ENCODE measurements at regions not wholly inside any gene's neighbourhood (a gene's known extent, or its start where the extent isn't known, plus 50 kb on each side); places are given as distances from the start of the nearest gene placed in this dataset.
"Not testable (repeated sequence)": the region's sequence is repeated elsewhere in the genome, so short reads cannot be mapped to it uniquely, and the experiment has no call there.

- no peak overlapping the region for H3K4me3 ChIP-seq (ENCODE audit: low read depth, poor library complexity, severe bottlenecking)
- intact Hi-C loops (cut with DNase I; ENCODE audit: low total_unique reads): no loop called here
- 91 to 95% methylated on average over 1 of the region's 1 CpG for WGBS, 2 donors
- no peak for TF ChIP-seq POLR2A (IDR thresholded peaks at IDR 0.05)
- TF ChIP-seq, protein P1, sequence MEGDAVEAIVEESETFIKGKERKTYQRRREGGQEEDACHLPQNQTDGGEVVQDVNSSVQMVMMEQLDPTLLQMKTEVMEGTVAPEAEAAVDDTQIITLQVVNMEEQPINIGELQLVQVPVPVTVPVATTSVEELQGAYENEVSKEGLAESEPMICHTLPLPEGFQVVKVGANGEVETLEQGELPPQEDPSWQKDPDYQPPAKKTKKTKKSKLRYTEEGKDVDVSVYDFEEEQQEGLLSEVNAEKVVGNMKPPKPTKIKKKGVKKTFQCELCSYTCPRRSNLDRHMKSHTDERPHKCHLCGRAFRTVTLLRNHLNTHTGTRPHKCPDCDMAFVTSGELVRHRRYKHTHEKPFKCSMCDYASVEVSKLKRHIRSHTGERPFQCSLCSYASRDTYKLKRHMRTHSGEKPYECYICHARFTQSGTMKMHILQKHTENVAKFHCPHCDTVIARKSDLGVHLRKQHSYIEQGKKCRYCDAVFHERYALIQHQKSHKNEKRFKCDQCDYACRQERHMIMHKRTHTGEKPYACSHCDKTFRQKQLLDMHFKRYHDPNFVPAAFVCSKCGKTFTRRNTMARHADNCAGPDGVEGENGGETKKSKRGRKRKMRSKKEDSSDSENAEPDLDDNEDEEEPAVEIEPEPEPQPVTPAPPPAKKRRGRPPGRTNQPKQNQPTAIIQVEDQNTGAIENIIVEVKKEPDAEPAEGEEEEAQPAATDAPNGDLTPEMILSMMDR (IDR thresholded peaks at IDR 0.05): no peak
- DNase-seq (ENCODE audit: low spot score in 2 of 2): no peak
These were observed 118.3 kb upstream of the SNX2 start for GRCh38 chr5:122656577-122656976.

DNA sequence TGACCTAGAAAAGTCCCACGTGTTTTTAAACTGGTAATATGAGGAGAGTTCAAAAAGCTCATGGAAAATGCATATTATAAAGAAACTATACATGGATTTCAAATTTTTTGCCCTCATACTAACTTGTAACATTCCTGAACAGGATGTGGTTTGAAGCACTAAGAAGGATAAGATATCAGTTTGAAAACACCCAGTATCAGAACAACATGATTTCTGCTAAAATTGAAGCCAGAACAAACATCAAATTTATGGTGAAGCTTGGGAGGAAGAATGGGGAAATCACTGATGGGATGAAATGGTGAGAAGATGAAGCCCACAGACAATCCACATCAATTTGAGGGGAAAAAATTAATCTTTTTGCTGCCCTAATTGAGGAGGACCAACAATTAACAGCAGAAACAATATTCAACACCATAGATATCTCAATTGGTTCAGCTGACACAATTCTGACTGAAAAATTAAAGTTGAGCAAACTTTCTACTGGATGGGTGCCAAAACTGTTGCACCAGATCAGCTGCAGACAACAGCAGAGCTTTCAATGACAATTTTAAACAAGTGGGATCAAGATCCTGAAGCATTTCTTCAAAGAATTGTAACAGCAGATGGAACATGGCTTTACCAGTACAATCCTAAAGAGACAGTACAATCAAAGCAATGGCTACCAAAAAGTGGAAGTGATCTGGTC lies 113.2 kb upstream of the SNX2 start:
- DNase-seq (ENCODE audit: low spot score in 2 of 2): peak in 1 of 2 donors; percentile 45
- 43 to 46% methylated on average over 1 of the region's 1 CpG for WGBS, 2 donors
- no peak overlapping the region for H3K4me3 ChIP-seq (ENCODE audit: low read depth, poor library complexity, severe bottlenecking)

DNA sequence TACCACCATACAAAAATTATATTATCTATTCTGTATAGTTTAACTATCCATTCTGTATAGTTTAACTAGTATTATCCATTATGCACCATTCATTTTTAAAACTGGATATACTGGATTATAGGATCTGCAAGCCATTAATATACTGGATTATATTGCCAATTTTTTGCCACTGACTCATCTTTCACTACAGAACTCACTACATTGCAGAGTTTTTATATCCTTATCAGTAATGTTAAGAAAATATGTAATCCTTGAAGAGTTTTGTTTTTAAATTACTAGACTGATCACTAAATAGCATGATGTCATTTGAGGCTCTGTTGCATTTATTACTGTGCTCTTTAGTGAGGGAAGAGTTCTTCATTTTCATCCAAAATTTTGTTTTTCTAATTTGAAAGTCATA lies 109.8 kb upstream of the SNX2 start:
- TF ChIP-seq POLR2A (IDR thresholded peaks at IDR 0.05): no peak
- TF ChIP-seq, protein P1 (IDR thresholded peaks at IDR 0.05): no peak
- intact Hi-C loops (cut with DNase I; ENCODE audit: low total_unique reads): no loop called here
- DNase-seq (ENCODE audit: low spot score in 2 of 2): no peak
- H3K4me3 ChIP-seq (ENCODE audit: low read depth, poor library complexity, severe bottlenecking): no peak overlapping the region

More for the DNA sequence above, 113.2 kb upstream of the SNX2 start:
- intact Hi-C loops (cut with DNase I; ENCODE audit: low total_unique reads): no loop called here
- TF ChIP-seq POLR2A (IDR thresholded peaks at IDR 0.05): no peak
- TF ChIP-seq, protein P1 (IDR thresholded peaks at IDR 0.05): no peak

GRCh38 chr5:122668552-122668951 lies 106.3 kb upstream of the SNX2 start:
- no peak for DNase-seq (ENCODE audit: low spot score in 2 of 2)
- H3K4me3 ChIP-seq (ENCODE audit: low read depth, poor library complexity, severe bottlenecking): no peak overlapping the region
- WGBS, 2 donors: 57 to 58% methylated on average over 2 of the region's 2 CpGs
- no peak for TF ChIP-seq POLR2A (IDR thresholded peaks at IDR 0.05)
- TF ChIP-seq, protein P1 (IDR thresholded peaks at IDR 0.05): no peak
- intact Hi-C loops (cut with DNase I; ENCODE audit: low total_unique reads): no loop called here

DNA sequence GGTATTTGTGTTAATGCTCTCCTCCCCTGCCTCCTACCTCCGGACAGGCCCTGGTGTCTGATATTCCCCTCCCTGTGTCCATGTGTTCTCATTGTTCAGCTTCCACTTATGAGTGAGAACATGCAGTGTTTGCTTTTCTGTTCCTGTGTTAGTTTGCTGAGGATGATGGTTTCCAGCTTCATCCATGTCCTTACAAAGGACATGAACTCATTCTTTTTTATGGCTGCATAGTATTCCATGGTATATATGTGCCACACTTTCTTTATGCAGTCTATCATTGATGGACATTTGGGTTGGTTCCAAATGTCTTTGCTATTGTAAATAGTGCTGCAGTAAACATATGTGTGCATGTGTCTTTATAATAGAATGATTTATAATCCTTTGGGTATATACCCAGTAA lies 105.2 kb upstream of the SNX2 start:
- WGBS, 2 donors: 87 to 100% methylated on average over 1 of the region's 1 CpG
- DNase-seq (ENCODE audit: low spot score in 2 of 2); intact Hi-C loops (cut with DNase I; ENCODE audit: low total_unique reads); H3K4me3 ChIP-seq (ENCODE audit: low read depth, poor library complexity, severe bottlenecking): not testable (repeated sequence)

DNA sequence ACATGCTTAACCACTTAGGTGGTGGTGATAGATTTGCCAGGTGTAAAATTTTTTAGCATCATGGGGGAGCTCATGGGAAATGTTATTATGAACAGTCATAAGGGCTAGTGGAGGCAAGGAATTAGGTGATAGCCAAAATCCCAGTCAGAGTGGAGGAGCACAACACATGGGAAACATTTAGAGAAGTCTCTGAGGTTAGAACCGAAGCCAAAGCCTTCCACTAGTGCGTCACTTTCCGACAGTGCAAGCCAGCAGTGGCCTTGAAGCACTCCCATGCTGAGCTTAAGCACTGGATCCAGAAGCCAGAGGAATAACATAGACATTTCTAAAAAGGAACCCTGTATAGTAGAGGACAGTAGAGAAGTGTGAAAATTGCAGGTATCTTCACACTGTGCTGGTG lies 101.5 kb upstream of the SNX2 start:
- no peak overlapping the region for H3K4me3 ChIP-seq (ENCODE audit: low read depth, poor library complexity, severe bottlenecking)
- 61 to 81% methylated on average over 3 of the region's 3 CpGs for WGBS, 2 donors
- intact Hi-C loops (cut with DNase I; ENCODE audit: low total_unique reads): no loop called here
- DNase-seq (ENCODE audit: low spot score in 2 of 2): peak in 1 of 2 donors; percentile 35
- TF ChIP-seq, protein P1 (IDR thresholded peaks at IDR 0.05): no peak
- no peak for TF ChIP-seq POLR2A (IDR thresholded peaks at IDR 0.05)
